ENCODE measurements at regions not wholly inside any gene's neighbourhood (a gene's known extent, or its start where the extent isn't known, plus 50 kb on each side); places are given as distances from the start of the nearest gene placed in this dataset.

DNA sequence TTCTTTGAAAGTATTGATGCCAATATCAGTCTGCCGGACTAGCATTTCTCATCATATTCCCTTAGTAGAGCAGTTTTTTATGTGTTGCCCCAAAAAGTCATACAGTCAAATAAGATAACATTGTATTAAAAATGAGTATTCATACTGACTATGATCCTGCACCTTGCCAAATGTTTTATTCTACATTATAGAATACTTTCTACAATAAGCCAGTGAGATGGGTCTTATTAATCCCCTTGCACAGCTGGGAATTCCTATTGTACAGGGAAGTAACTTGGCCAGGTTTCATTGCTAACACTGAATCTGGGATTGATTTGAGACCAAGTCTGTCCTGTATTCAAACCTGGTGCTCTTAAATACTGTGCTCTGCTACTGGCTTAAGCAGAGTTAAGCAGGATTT lies 114.0 kb downstream of the KCTD12 start:
- no peak for TF ChIP-seq EZH2 (IDR thresholded peaks at IDR 0.05; ENCODE audit: low read length, missing control alignments)
- H3K4me1 ChIP-seq (ENCODE audit: control insufficient read depth, extremely low read depth, insufficient read depth, low read length), result no peaks in the 10 kb centered on the region
- H3K27me3 ChIP-seq (ENCODE audit: control insufficient read depth, insufficient read depth, low read length), result no peaks in the 10 kb centered on the region
- no peaks in the 10 kb centered on the region for H3K79me2 ChIP-seq (ENCODE audit: control insufficient read depth, insufficient read depth, low read length)
- H4K20me1 ChIP-seq (ENCODE audit: control insufficient read depth, extremely low read depth, insufficient read depth, low read length), result no peaks in the 10 kb centered on the region
- H3K9me3 ChIP-seq (ENCODE audit: control insufficient read depth, insufficient read depth, low read depth, low read length), result no peaks in the 10 kb centered on the region
- H3K4me3 ChIP-seq (replicated peaks in 1 of 4; ENCODE audit: control extremely low read depth in 1 of 4, insufficient read depth in 1 of 4, low read depth in 3 of 4, low read length in 4 of 4), result no peak overlapping the region
- no peak overlapping the region for H3K9ac ChIP-seq (ENCODE audit: insufficient read depth, low read length)
- no peaks in the 10 kb centered on the region for H3K36me3 ChIP-seq (ENCODE audit: control insufficient read depth, insufficient read depth, low read length)
- no peak for DNase-seq (ENCODE audit: low read depth in 2 of 2)
- H3K4me2 ChIP-seq (ENCODE audit: extremely low read depth, insufficient read depth, low read length), result no peak overlapping the region
- H2AFZ ChIP-seq (ENCODE audit: low read length), result no peak overlapping the region
- H3K27ac ChIP-seq (ENCODE audit: insufficient read depth, low read length), result no peak overlapping the region

DNA sequence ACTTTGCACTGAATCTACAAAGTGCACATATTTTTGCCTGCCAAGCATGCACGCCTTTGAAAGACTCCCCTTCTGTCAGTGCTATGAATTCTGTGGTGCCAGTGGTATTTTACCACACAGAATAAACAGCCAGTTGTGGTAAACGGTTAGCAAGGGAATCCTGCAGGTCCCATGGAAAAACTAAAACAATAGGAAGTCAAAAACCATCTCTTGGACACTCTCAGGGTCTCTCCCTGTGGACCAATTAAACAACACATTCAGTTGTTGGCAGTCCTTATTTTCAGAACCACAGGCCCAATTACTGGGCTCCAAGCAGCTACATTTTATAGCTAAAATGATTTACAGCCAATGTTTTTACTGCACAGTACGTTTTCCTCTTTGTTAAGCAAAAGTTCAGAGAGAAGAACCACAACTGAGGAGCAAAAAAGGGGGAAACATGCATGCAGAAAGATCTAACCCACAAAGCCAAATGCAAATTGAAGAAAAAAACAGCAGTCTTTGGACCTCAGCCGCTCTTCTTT lies 116.9 kb downstream of the KCTD12 start:
- no peaks in the 10 kb centered on the region for H4K20me1 ChIP-seq (ENCODE audit: control insufficient read depth, extremely low read depth, insufficient read depth, low read length)
- TF ChIP-seq EZH2 (IDR thresholded peaks at IDR 0.05; ENCODE audit: low read length, missing control alignments), result no peak
- H3K79me2 ChIP-seq (ENCODE audit: control insufficient read depth, insufficient read depth, low read length), result no peaks in the 10 kb centered on the region
- H3K4me2 ChIP-seq (ENCODE audit: extremely low read depth, insufficient read depth, low read length), result no peak overlapping the region
- H3K4me3 ChIP-seq (replicated peaks in 1 of 4; ENCODE audit: control extremely low read depth in 1 of 4, insufficient read depth in 1 of 4, low read depth in 3 of 4, low read length in 4 of 4), result no peak overlapping the region
- peak in 1 of 2 donors; percentile 19 for DNase-seq (ENCODE audit: low read depth in 2 of 2)
- no peak overlapping the region for H3K9ac ChIP-seq (ENCODE audit: insufficient read depth, low read length)
- H2AFZ ChIP-seq (ENCODE audit: low read length), result no peak overlapping the region
- H3K4me1 ChIP-seq (ENCODE audit: control insufficient read depth, extremely low read depth, insufficient read depth, low read length), result no peaks in the 10 kb centered on the region
- no peaks in the 10 kb centered on the region for H3K27me3 ChIP-seq (ENCODE audit: control insufficient read depth, insufficient read depth, low read length)
- H3K27ac ChIP-seq (ENCODE audit: insufficient read depth, low read length), result no peak overlapping the region
- no peaks in the 10 kb centered on the region for H3K36me3 ChIP-seq (ENCODE audit: control insufficient read depth, insufficient read depth, low read length)
- no peaks in the 10 kb centered on the region for H3K9me3 ChIP-seq (ENCODE audit: control insufficient read depth, insufficient read depth, low read depth, low read length)

DNA sequence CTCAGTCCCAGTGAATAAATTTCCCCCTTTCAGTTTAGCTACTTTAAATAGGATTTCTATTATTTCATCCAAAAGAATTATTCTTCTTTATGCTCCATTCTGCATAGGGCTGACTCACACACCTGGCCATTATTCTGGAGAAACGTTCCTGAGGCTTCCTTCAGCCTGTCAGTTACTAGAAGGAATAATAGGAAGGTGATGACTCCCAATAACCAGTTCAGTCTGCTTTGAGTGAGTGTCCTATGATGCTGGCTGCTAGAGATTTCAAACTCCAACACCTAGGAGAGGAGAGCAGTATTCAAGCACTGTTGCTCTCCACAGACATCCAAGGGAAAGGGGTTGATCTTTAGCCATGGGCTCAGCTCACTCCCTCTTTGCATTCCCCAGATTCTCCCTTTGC lies 117.8 kb downstream of the KCTD12 start:
- TF ChIP-seq, protein P1, sequence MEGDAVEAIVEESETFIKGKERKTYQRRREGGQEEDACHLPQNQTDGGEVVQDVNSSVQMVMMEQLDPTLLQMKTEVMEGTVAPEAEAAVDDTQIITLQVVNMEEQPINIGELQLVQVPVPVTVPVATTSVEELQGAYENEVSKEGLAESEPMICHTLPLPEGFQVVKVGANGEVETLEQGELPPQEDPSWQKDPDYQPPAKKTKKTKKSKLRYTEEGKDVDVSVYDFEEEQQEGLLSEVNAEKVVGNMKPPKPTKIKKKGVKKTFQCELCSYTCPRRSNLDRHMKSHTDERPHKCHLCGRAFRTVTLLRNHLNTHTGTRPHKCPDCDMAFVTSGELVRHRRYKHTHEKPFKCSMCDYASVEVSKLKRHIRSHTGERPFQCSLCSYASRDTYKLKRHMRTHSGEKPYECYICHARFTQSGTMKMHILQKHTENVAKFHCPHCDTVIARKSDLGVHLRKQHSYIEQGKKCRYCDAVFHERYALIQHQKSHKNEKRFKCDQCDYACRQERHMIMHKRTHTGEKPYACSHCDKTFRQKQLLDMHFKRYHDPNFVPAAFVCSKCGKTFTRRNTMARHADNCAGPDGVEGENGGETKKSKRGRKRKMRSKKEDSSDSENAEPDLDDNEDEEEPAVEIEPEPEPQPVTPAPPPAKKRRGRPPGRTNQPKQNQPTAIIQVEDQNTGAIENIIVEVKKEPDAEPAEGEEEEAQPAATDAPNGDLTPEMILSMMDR (conservative IDR thresholded peaks at IDR 0.05 in 1 of 2, IDR thresholded peaks at IDR 0.05 in 1 of 2; ENCODE audit: low read depth in 1 of 2, low read length in 2 of 2), result no peak
- TF ChIP-seq EZH2 (IDR thresholded peaks at IDR 0.05; ENCODE audit: low read length, missing control alignments), result no peak
- Histone ChIP-seq H3K9ac (ENCODE audit: insufficient read depth, low read length) (no peak overlapping the region), H3K4me2 (ENCODE audit: extremely low read depth, insufficient read depth, low read length) (no peak overlapping the region)

DNA sequence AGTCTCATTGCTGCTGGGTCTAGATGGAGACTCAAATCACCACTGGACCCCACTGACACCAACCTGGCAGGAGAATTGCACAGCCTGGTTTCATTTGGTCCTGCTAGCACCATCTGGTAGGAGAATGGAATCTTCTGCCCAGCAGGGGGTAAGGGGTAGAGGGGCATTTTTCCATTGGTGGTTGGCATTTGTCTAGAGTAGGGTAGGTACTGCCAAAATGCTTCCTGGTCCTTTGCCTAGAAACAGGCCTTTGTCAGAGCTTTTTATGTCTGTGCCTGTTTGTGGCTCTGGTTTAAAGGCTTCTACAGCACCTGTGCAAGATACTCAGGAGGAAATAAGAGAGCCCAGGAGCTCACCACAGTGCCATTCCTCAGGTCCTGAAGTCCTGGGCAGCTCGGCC lies 121.3 kb downstream of the KCTD12 start:
- no peak for TF ChIP-seq EZH2 (IDR thresholded peaks at IDR 0.05; ENCODE audit: low read length, missing control alignments)
- TF ChIP-seq, protein P1 (conservative IDR thresholded peaks at IDR 0.05 in 1 of 2, IDR thresholded peaks at IDR 0.05 in 1 of 2; ENCODE audit: low read depth in 1 of 2, low read length in 2 of 2), result no peak
- no peaks in the 10 kb centered on the region for H3K36me3 ChIP-seq (ENCODE audit: control insufficient read depth, insufficient read depth, low read length)
- H3K79me2 ChIP-seq (ENCODE audit: control insufficient read depth, insufficient read depth, low read length), result no peaks in the 10 kb centered on the region
- no peaks in the 10 kb centered on the region for H4K20me1 ChIP-seq (ENCODE audit: control insufficient read depth, extremely low read depth, insufficient read depth, low read length)
- no peak overlapping the region for H3K9ac ChIP-seq (ENCODE audit: insufficient read depth, low read length)
- H3K4me1 ChIP-seq (ENCODE audit: control insufficient read depth, extremely low read depth, insufficient read depth, low read length), result no peaks in the 10 kb centered on the region
- no peak for DNase-seq (ENCODE audit: low read depth in 2 of 2)
- no peak overlapping the region for H2AFZ ChIP-seq (ENCODE audit: low read length)
- no peaks in the 10 kb centered on the region for H3K27me3 ChIP-seq (ENCODE audit: control insufficient read depth, insufficient read depth, low read length)
- H3K4me3 ChIP-seq (replicated peaks in 1 of 4; ENCODE audit: control extremely low read depth in 1 of 4, insufficient read depth in 1 of 4, low read depth in 3 of 4, low read length in 4 of 4), result no peak overlapping the region
- H3K9me3 ChIP-seq (ENCODE audit: control insufficient read depth, insufficient read depth, low read depth, low read length), result no peaks in the 10 kb centered on the region
- H3K4me2 ChIP-seq (ENCODE audit: extremely low read depth, insufficient read depth, low read length), result no peak overlapping the region
- H3K27ac ChIP-seq (ENCODE audit: insufficient read depth, low read length), result no peak overlapping the region

More for the DNA sequence above, 117.8 kb downstream of the KCTD12 start:
- Histone ChIP-seq H4K20me1 (ENCODE audit: control insufficient read depth, extremely low read depth, insufficient read depth, low read length) (no peaks in the 10 kb centered on the region), H3K27ac (ENCODE audit: insufficient read depth, low read length) (no peak overlapping the region), H2AFZ (ENCODE audit: low read length) (no peak overlapping the region), H3K27me3 (ENCODE audit: control insufficient read depth, insufficient read depth, low read length) (no peaks in the 10 kb centered on the region), H3K9me3 (ENCODE audit: control insufficient read depth, insufficient read depth, low read depth, low read length) (no peaks in the 10 kb centered on the region), H3K79me2 (ENCODE audit: control insufficient read depth, insufficient read depth, low read length) (no peaks in the 10 kb centered on the region), H3K4me3 (replicated peaks in 1 of 4; ENCODE audit: control extremely low read depth in 1 of 4, insufficient read depth in 1 of 4, low read depth in 3 of 4, low read length in 4 of 4) (no peak overlapping the region), H3K36me3 (ENCODE audit: control insufficient read depth, insufficient read depth, low read length) (no peaks in the 10 kb centered on the region), H3K4me1 (ENCODE audit: control insufficient read depth, extremely low read depth, insufficient read depth, low read length) (no peaks in the 10 kb centered on the region)
- no peak for DNase-seq (ENCODE audit: low read depth in 2 of 2)

All from fibroblast of lung (primary cell).